ENCODE measurements at regions not wholly inside any gene's neighbourhood (a gene's known extent, or its start where the extent isn't known, plus 50 kb on each side); places are given as distances from the start of the nearest gene placed in this dataset.

DNA sequence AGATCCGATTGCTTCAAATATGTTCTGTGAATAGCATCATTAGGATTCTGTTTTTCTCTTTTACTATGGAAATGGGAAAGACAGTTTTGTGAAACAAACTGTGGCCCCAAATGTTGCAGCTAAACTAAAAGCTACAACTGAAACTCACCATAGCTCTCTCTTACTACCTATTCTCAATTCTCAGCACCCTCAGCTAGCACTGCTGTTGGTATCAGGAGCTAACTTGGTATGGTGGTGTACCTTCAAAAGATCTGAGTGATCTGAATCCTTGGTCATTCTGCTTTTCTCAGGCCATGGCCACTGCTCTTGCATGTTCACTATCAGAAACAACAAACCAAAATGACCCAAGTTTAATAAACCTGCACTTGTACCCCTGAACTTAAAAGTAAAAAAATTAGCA lies 1208.0 kb downstream of the SORCS1 start:
- no peak overlapping the region for H3K27ac ChIP-seq (ENCODE audit: low read length)
- no peak overlapping the region for H3K4me3 ChIP-seq (ENCODE audit: low read depth in 1 of 2, low read length in 2 of 2)
- H3K27me3 ChIP-seq (ENCODE audit: low read depth, low read length): no peaks in the 10 kb centered on the region
- H3K4me1 ChIP-seq (ENCODE audit: control insufficient read depth in 1 of 2, insufficient read depth in 2 of 2, low read length in 2 of 2): no peaks in the 10 kb centered on the region
- H3K36me3 ChIP-seq (ENCODE audit: control insufficient read depth in 1 of 2, insufficient read depth in 2 of 2, low read length in 2 of 2): no peaks in the 10 kb centered on the region
- no peaks in the 10 kb centered on the region for H3K9me3 ChIP-seq (ENCODE audit: control insufficient read depth in 1 of 2, low read length in 2 of 2)

DNA sequence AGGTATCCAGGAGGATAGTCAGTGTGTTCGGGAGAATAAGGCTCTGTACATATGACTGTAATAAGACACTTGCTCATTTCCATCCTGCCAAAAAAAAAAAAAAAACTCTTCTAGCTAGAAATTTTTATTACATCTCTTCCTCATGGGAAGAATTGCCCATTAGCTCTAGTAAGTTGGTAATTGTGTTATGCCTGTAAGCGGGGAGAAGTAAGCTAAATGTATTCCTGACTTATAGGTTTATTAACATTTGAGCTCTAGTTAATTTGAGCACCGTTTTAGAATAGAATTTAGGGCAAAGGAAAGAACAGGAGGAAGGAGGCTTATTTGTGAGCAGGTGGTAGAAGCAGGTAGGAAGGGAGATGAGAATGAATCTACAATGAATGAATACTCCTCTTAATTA lies 1210.6 kb downstream of the SORCS1 start:
- no peak overlapping the region for H3K27ac ChIP-seq (ENCODE audit: low read length)
- H3K9me3 ChIP-seq (ENCODE audit: control insufficient read depth in 1 of 2, low read length in 2 of 2): no peaks in the 10 kb centered on the region
- no peaks in the 10 kb centered on the region for H3K27me3 ChIP-seq (ENCODE audit: low read depth, low read length)
- no peaks in the 10 kb centered on the region for H3K4me1 ChIP-seq (ENCODE audit: control insufficient read depth in 1 of 2, insufficient read depth in 2 of 2, low read length in 2 of 2)
- H3K36me3 ChIP-seq (ENCODE audit: control insufficient read depth in 1 of 2, insufficient read depth in 2 of 2, low read length in 2 of 2): no peaks in the 10 kb centered on the region
- no peak overlapping the region for H3K4me3 ChIP-seq (ENCODE audit: low read depth in 1 of 2, low read length in 2 of 2)

DNA sequence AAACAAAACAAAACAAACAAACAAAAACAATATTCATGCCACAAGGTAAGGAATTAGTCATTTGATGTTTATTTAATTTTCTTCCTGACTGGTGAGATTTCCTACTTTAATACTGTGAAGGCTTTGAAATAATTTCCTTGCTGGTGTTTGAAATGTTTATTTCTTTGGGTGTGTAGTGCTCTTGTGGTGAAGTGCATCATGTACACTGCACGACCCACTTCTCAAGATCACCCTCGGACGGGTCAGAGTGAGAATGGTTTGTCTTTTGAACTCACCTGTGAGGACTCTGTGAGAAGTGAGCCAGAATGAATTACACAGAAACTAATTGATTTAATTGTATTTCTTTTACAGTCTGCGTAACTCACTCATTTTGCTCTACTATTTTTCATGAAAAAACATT lies 1211.5 kb downstream of the SORCS1 start:
- Histone ChIP-seq H3K36me3 (ENCODE audit: control insufficient read depth in 1 of 2, insufficient read depth in 2 of 2, low read length in 2 of 2) (no peaks in the 10 kb centered on the region), H3K27ac (ENCODE audit: low read length) (peak overlapping the region; percentile 71), H3K4me1 (ENCODE audit: control insufficient read depth in 1 of 2, insufficient read depth in 2 of 2, low read length in 2 of 2) (no peaks in the 10 kb centered on the region), H3K9me3 (ENCODE audit: control insufficient read depth in 1 of 2, low read length in 2 of 2) (no peaks in the 10 kb centered on the region), H3K27me3 (ENCODE audit: low read depth, low read length) (no peaks in the 10 kb centered on the region), H3K4me3 (ENCODE audit: low read depth in 1 of 2, low read length in 2 of 2) (no peak overlapping the region)

GRCh38 chr10:105952153-105952552 lies 1212.4 kb downstream of the SORCS1 start:
- H3K27ac ChIP-seq (ENCODE audit: low read length): peak overlapping the region; percentile 71
- no peaks in the 10 kb centered on the region for H3K4me1 ChIP-seq (ENCODE audit: control insufficient read depth in 1 of 2, insufficient read depth in 2 of 2, low read length in 2 of 2)
- H3K9me3 ChIP-seq (ENCODE audit: control insufficient read depth in 1 of 2, low read length in 2 of 2): no peaks in the 10 kb centered on the region
- H3K27me3 ChIP-seq (ENCODE audit: low read depth, low read length): no peaks in the 10 kb centered on the region
- peak overlapping the region; percentile 8 to 15 for H3K4me3 ChIP-seq (ENCODE audit: low read depth in 1 of 2, low read length in 2 of 2)
- H3K36me3 ChIP-seq (ENCODE audit: control insufficient read depth in 1 of 2, insufficient read depth in 2 of 2, low read length in 2 of 2): no peaks in the 10 kb centered on the region

- H3K36me3 ChIP-seq (ENCODE audit: control insufficient read depth in 1 of 2, insufficient read depth in 2 of 2, low read length in 2 of 2): no peaks in the 10 kb centered on the region
- no peaks in the 10 kb centered on the region for H3K9me3 ChIP-seq (ENCODE audit: control insufficient read depth in 1 of 2, low read length in 2 of 2)
- no peak overlapping the region for H3K4me3 ChIP-seq (ENCODE audit: low read depth in 1 of 2, low read length in 2 of 2)
- no peaks in the 10 kb centered on the region for H3K27me3 ChIP-seq (ENCODE audit: low read depth, low read length)
- H3K4me1 ChIP-seq (ENCODE audit: control insufficient read depth in 1 of 2, insufficient read depth in 2 of 2, low read length in 2 of 2): peaks cover 0 to 6% of the 10 kb centered on the region in 2 donors
- no peak overlapping the region for H3K27ac ChIP-seq (ENCODE audit: low read length)
These were observed 1214.1 kb downstream of the SORCS1 start for GRCh38 chr10:105950410-105950809.

DNA sequence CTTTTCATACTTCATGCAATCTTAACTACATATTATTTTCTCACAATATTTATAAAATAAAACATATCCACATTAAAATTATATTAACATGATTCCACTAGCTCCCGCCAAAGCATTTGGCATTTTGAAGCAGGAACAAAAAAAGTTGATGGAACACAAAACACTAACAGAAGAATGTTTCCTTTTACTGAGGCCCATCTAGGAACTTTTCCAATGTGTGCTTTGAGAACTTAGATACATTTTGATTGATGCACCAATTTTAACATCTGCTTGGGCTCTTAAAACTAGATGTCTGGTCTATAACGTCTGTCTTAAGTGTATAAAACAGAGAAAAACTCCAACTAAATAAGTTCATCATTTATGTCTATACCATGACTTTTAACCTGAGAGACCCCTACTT lies 1214.8 kb downstream of the SORCS1 start:
- Histone ChIP-seq H3K4me3 (ENCODE audit: low read depth in 1 of 2, low read length in 2 of 2) (no peak overlapping the region), H3K27me3 (ENCODE audit: low read depth, low read length) (no peaks in the 10 kb centered on the region), H3K36me3 (ENCODE audit: control insufficient read depth in 1 of 2, insufficient read depth in 2 of 2, low read length in 2 of 2) (no peaks in the 10 kb centered on the region), H3K4me1 (ENCODE audit: control insufficient read depth in 1 of 2, insufficient read depth in 2 of 2, low read length in 2 of 2) (peaks cover 0 to 6% of the 10 kb centered on the region in 2 donors), H3K9me3 (ENCODE audit: control insufficient read depth in 1 of 2, low read length in 2 of 2) (no peaks in the 10 kb centered on the region), H3K27ac (ENCODE audit: low read length) (no peak overlapping the region)

GRCh38 chr10:105925045-105925785 lies 1239.3 kb downstream of the SORCS1 start:
- Histone ChIP-seq H3K36me3 (ENCODE audit: control insufficient read depth in 1 of 2, insufficient read depth in 2 of 2, low read length in 2 of 2) (no peaks in the 10 kb centered on the region), H3K27me3 (ENCODE audit: low read depth, low read length) (no peaks in the 10 kb centered on the region), H3K9me3 (ENCODE audit: control insufficient read depth in 1 of 2, low read length in 2 of 2) (peaks cover 6% of the 10 kb centered on the region in 2 donors), H3K4me3 (ENCODE audit: low read depth in 1 of 2, low read length in 2 of 2) (no peak overlapping the region), H3K27ac (ENCODE audit: low read length) (no peak overlapping the region), H3K4me1 (ENCODE audit: control insufficient read depth in 1 of 2, insufficient read depth in 2 of 2, low read length in 2 of 2) (no peaks in the 10 kb centered on the region)

DNA sequence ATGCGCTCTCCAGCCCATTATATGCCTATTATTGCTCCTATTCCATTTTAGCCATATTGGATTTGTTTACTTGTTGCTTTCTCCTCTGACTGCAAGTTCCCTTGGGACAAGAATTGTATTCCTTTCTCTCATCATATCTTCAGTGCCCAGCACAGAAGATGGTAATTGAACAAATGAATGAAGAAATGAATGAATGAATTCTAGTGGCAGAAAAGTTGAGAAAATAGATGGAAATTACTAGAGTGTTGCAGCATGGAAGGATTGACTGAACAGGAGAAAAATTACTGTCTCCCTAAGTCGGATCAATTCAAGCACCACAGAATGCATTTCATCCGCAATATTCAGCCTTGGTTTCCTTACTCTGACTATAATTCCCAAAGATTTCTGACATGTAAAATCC lies 1243.2 kb downstream of the SORCS1 start:
- H3K4me1 ChIP-seq (ENCODE audit: control insufficient read depth in 1 of 2, insufficient read depth in 2 of 2, low read length in 2 of 2): no peaks in the 10 kb centered on the region
- no peaks in the 10 kb centered on the region for H3K27me3 ChIP-seq (ENCODE audit: low read depth, low read length)
- H3K36me3 ChIP-seq (ENCODE audit: control insufficient read depth in 1 of 2, insufficient read depth in 2 of 2, low read length in 2 of 2): no peaks in the 10 kb centered on the region
- no peak overlapping the region for H3K27ac ChIP-seq (ENCODE audit: low read length)
- H3K4me3 ChIP-seq (ENCODE audit: low read depth in 1 of 2, low read length in 2 of 2): no peak overlapping the region
- peaks cover 6% of the 10 kb centered on the region in 2 donors for H3K9me3 ChIP-seq (ENCODE audit: control insufficient read depth in 1 of 2, low read length in 2 of 2)

DNA sequence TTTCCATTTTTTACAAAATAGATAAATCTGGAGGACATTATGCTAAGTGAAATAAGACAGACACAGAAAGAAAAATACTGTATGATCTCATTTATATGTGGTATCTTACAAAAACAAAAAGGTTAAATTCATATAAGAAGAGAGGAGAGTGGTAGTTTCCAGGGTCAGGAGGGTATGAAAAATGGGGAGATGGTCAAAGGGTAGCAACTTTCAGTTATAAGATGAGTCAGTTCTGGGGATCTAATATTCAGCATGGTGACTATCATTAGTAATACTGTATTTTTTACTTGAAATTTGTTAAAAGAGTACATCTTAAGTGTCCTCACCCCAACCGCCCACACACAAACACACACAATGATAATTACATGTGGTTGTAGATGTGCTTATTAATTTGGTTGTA lies 1250.1 kb downstream of the SORCS1 start:
- no peak overlapping the region for H3K4me3 ChIP-seq (ENCODE audit: low read depth in 1 of 2, low read length in 2 of 2)
- no peaks in the 10 kb centered on the region for H3K9me3 ChIP-seq (ENCODE audit: control insufficient read depth in 1 of 2, low read length in 2 of 2)
- H3K27ac ChIP-seq (ENCODE audit: low read length): no peak overlapping the region
- H3K36me3 ChIP-seq (ENCODE audit: control insufficient read depth in 1 of 2, insufficient read depth in 2 of 2, low read length in 2 of 2): no peaks in the 10 kb centered on the region
- no peaks in the 10 kb centered on the region for H3K4me1 ChIP-seq (ENCODE audit: control insufficient read depth in 1 of 2, insufficient read depth in 2 of 2, low read length in 2 of 2)
- H3K27me3 ChIP-seq (ENCODE audit: low read depth, low read length): no peaks in the 10 kb centered on the region

GRCh38 chr10:105908701-105909100 lies 1255.8 kb downstream of the SORCS1 start:
- no peaks in the 10 kb centered on the region for H3K4me1 ChIP-seq (ENCODE audit: control insufficient read depth in 1 of 2, insufficient read depth in 2 of 2, low read length in 2 of 2)
- no peak overlapping the region for H3K27ac ChIP-seq (ENCODE audit: low read length)
- no peaks in the 10 kb centered on the region for H3K27me3 ChIP-seq (ENCODE audit: low read depth, low read length)
- H3K9me3 ChIP-seq (ENCODE audit: control insufficient read depth in 1 of 2, low read length in 2 of 2): no peaks in the 10 kb centered on the region
- H3K4me3 ChIP-seq (ENCODE audit: low read depth in 1 of 2, low read length in 2 of 2): no peak overlapping the region
- H3K36me3 ChIP-seq (ENCODE audit: control insufficient read depth in 1 of 2, insufficient read depth in 2 of 2, low read length in 2 of 2): no peaks in the 10 kb centered on the region

- no peaks in the 10 kb centered on the region for H3K27me3 ChIP-seq (ENCODE audit: low read depth, low read length)
- H3K4me1 ChIP-seq (ENCODE audit: control insufficient read depth in 1 of 2, insufficient read depth in 2 of 2, low read length in 2 of 2): no peaks in the 10 kb centered on the region
- peaks cover 0 to 3% of the 10 kb centered on the region in 2 donors for H3K9me3 ChIP-seq (ENCODE audit: control insufficient read depth in 1 of 2, low read length in 2 of 2)
- no peak overlapping the region for H3K27ac ChIP-seq (ENCODE audit: low read length)
- H3K4me3 ChIP-seq (ENCODE audit: low read depth in 1 of 2, low read length in 2 of 2): no peak overlapping the region
- H3K36me3 ChIP-seq (ENCODE audit: control insufficient read depth in 1 of 2, insufficient read depth in 2 of 2, low read length in 2 of 2): no peaks in the 10 kb centered on the region
These were observed 1244.4 kb downstream of the SORCS3 start for GRCh38 chr10:105885495-105885894.

- H3K27ac ChIP-seq (ENCODE audit: low read length): no peak overlapping the region
- no peaks in the 10 kb centered on the region for H3K36me3 ChIP-seq (ENCODE audit: control insufficient read depth in 1 of 2, insufficient read depth in 2 of 2, low read length in 2 of 2)
- H3K9me3 ChIP-seq (ENCODE audit: control insufficient read depth in 1 of 2, low read length in 2 of 2): no peaks in the 10 kb centered on the region
- H3K4me1 ChIP-seq (ENCODE audit: control insufficient read depth in 1 of 2, insufficient read depth in 2 of 2, low read length in 2 of 2): no peaks in the 10 kb centered on the region
- H3K4me3 ChIP-seq (ENCODE audit: low read depth in 1 of 2, low read length in 2 of 2): no peak overlapping the region
- H3K27me3 ChIP-seq (ENCODE audit: low read depth, low read length): no peaks in the 10 kb centered on the region
These were observed 1238.3 kb downstream of the SORCS3 start for GRCh38 chr10:105879401-105879800.
